GM12801 (cell line): ENCODE measurements at regions not wholly inside any gene's neighbourhood (a gene's known extent, or its start where the extent isn't known, plus 50 kb on each side); places are given as distances from the start of the nearest gene placed in this dataset.

Experiments used
- CTCF ChIP-seq: IDR thresholded peaks from one replicate; pipeline ENCODE4 v1.5.1; 2011; ENCODE audit warnings: control low read depth; ENCODE audit not compliant: insufficient read length; ENCODE audit errors: extremely low read depth

GRCh38 chr3:67297715-67298475 lies 299.8 kb downstream of the KBTBD8 start:
- TF ChIP-seq CTCF: no peak

- TF ChIP-seq CTCF: no peak
Observed at GRCh38 chr3:67301556-67301955, 303.4 kb downstream of the KBTBD8 start.

GRCh38 chr3:67302489-67302888 lies 304.4 kb downstream of the KBTBD8 start:
- TF ChIP-seq CTCF: no peak

- no peak for TF ChIP-seq CTCF
Observed at GRCh38 chr3:67305160-67305559, 307.1 kb downstream of the KBTBD8 start.

GRCh38 chr3:67305922-67306321 lies 307.8 kb downstream of the KBTBD8 start:
- no peak for TF ChIP-seq CTCF

- TF ChIP-seq CTCF: no peak
Observed at GRCh38 chr3:67311440-67311839, 313.3 kb downstream of the KBTBD8 start.

- TF ChIP-seq CTCF: no peak
Observed at GRCh38 chr3:67312155-67312554, 314.0 kb downstream of the KBTBD8 start.

- TF ChIP-seq CTCF: no peak
Observed at GRCh38 chr3:67318162-67318561, 320.1 kb downstream of the KBTBD8 start.
